Neural cell (in vitro differentiated cells): ENCODE measurements at regions not wholly inside any gene's neighbourhood (a gene's known extent, or its start where the extent isn't known, plus 50 kb on each side); places are given as distances from the start of the nearest gene placed in this dataset.

Experiments used
- SMC3 ChIP-seq: fragments of 450-650 bp; conservative IDR thresholded peaks from 2 replicates; pipeline ENCODE4 v1.6.1; 2014; ENCODE audit warnings: antibody characterized with exemption, mild to moderate bottlenecking, moderate library complexity; ENCODE audit not compliant: poor library complexity
- TAF1 ChIP-seq: IDR thresholded peaks from 2 replicates; pipeline ENCODE4 v1.6.1; 2012; ENCODE audit warnings: low read depth
- TF ChIP-seq, protein P1 (sequence below): fragments of 450-650 bp; IDR thresholded peaks from 2 replicates; pipeline ENCODE4 v1.5.1; 2014; ENCODE audit warnings: antibody characterized with exemption, mild to moderate bottlenecking, moderate library complexity; ENCODE audit not compliant: poor library complexity, severe bottlenecking

- TF ChIP-seq TAF1 (no peak), SMC3 (no peak)
- TF ChIP-seq, protein P1, sequence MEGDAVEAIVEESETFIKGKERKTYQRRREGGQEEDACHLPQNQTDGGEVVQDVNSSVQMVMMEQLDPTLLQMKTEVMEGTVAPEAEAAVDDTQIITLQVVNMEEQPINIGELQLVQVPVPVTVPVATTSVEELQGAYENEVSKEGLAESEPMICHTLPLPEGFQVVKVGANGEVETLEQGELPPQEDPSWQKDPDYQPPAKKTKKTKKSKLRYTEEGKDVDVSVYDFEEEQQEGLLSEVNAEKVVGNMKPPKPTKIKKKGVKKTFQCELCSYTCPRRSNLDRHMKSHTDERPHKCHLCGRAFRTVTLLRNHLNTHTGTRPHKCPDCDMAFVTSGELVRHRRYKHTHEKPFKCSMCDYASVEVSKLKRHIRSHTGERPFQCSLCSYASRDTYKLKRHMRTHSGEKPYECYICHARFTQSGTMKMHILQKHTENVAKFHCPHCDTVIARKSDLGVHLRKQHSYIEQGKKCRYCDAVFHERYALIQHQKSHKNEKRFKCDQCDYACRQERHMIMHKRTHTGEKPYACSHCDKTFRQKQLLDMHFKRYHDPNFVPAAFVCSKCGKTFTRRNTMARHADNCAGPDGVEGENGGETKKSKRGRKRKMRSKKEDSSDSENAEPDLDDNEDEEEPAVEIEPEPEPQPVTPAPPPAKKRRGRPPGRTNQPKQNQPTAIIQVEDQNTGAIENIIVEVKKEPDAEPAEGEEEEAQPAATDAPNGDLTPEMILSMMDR = no peak
Observed at GRCh38 chr14:35993684-35993960, 167.5 kb downstream of the BRMS1L start.
